ENCODE measurements at regions not wholly inside any gene's neighbourhood (a gene's known extent, or its start where the extent isn't known, plus 50 kb on each side); places are given as distances from the start of the nearest gene placed in this dataset.

DNA sequence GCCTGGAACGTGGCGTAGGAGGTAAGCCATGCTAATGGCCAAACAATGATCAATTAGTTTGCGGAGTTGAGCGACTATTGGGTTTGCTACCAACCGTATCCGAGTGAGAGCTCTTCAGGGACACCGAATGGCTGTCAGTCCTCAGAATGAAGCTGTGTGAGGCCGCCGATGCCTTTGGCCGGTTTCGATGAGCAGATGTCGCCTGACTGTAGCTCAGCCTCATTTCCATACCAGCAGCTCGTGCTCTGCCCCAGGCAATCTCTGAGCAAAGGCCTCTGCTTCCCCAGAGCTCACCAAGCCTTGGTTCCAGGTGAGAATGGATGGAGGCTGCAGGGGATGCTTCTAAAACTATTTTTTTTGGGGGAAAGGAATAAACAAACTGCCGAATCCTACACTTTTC, 111.7 kb upstream of the HS3ST4 start:
- H3K36me3 Mint-ChIP-seq = peaks cover 31% of the 10 kb centered on the region
- CTCF ChIA-PET = no interaction called here
- peaks cover 38% of the 10 kb centered on the region for H3K9me3 Mint-ChIP-seq
- no peak overlapping the region for H3K27ac Mint-ChIP-seq
- H3K4me3 Mint-ChIP-seq = no peak overlapping the region
- peaks cover 15% of the 10 kb centered on the region for H3K4me1 Mint-ChIP-seq
- no peak for TF ChIP-seq MLX (CRISPR knock-in tag; IDR thresholded peaks at IDR 0.05)
- TF ChIP-seq ELF4 (CRISPR knock-in tag; IDR thresholded peaks at IDR 0.05; ENCODE audit: low read depth) = no peak
- no peak for TF ChIP-seq JUN (CRISPR knock-in tag; IDR thresholded peaks at IDR 0.05)
- no peak for TF ChIP-seq GRHL2 (CRISPR knock-in tag; IDR thresholded peaks at IDR 0.05; ENCODE audit: insufficient replicate concordance, severe bottlenecking)
- TF ChIP-seq, protein P1, sequence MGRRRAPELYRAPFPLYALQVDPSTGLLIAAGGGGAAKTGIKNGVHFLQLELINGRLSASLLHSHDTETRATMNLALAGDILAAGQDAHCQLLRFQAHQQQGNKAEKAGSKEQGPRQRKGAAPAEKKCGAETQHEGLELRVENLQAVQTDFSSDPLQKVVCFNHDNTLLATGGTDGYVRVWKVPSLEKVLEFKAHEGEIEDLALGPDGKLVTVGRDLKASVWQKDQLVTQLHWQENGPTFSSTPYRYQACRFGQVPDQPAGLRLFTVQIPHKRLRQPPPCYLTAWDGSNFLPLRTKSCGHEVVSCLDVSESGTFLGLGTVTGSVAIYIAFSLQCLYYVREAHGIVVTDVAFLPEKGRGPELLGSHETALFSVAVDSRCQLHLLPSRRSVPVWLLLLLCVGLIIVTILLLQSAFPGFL (CRISPR knock-in tag; IDR thresholded peaks at IDR 0.05; ENCODE audit: borderline replicate concordance) = no peak
- no peak for TF ChIP-seq ZNF423 (CRISPR knock-in tag; IDR thresholded peaks at IDR 0.05)
- TF ChIP-seq ZNF121 (CRISPR knock-in tag; IDR thresholded peaks at IDR 0.05) = no peak
- no peak for TF ChIP-seq CREB1 (CRISPR knock-in tag; IDR thresholded peaks at IDR 0.05)
- TF ChIP-seq ATF6 (CRISPR knock-in tag; IDR thresholded peaks at IDR 0.05) = no peak
- TF ChIP-seq FOXK1 (CRISPR knock-in tag; IDR thresholded peaks at IDR 0.05) = no peak
- TF ChIP-seq, protein P2, sequence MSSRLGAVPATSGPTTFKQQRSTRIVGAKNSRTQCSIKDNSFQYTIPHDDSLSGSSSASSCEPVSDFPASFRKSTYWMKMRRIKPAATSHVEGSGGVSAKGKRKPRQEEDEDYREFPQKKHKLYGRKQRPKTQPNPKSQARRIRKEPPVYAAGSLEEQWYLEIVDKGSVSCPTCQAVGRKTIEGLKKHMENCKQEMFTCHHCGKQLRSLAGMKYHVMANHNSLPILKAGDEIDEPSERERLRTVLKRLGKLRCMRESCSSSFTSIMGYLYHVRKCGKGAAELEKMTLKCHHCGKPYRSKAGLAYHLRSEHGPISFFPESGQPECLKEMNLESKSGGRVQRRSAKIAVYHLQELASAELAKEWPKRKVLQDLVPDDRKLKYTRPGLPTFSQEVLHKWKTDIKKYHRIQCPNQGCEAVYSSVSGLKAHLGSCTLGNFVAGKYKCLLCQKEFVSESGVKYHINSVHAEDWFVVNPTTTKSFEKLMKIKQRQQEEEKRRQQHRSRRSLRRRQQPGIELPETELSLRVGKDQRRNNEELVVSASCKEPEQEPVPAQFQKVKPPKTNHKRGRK (CRISPR knock-in tag; IDR thresholded peaks at IDR 0.05; ENCODE audit: borderline replicate concordance) = no peak
- TF ChIP-seq, protein P3, sequence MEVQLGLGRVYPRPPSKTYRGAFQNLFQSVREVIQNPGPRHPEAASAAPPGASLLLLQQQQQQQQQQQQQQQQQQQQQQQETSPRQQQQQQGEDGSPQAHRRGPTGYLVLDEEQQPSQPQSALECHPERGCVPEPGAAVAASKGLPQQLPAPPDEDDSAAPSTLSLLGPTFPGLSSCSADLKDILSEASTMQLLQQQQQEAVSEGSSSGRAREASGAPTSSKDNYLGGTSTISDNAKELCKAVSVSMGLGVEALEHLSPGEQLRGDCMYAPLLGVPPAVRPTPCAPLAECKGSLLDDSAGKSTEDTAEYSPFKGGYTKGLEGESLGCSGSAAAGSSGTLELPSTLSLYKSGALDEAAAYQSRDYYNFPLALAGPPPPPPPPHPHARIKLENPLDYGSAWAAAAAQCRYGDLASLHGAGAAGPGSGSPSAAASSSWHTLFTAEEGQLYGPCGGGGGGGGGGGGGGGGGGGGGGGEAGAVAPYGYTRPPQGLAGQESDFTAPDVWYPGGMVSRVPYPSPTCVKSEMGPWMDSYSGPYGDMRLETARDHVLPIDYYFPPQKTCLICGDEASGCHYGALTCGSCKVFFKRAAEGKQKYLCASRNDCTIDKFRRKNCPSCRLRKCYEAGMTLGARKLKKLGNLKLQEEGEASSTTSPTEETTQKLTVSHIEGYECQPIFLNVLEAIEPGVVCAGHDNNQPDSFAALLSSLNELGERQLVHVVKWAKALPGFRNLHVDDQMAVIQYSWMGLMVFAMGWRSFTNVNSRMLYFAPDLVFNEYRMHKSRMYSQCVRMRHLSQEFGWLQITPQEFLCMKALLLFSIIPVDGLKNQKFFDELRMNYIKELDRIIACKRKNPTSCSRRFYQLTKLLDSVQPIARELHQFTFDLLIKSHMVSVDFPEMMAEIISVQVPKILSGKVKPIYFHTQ (CRISPR knock-in tag; IDR thresholded peaks at IDR 0.05) = no peak
- no peak for TF ChIP-seq NFYB (CRISPR knock-in tag; conservative IDR thresholded peaks at IDR 0.05; ENCODE audit: low read depth)
- no peak for TF ChIP-seq ATF1 (CRISPR knock-in tag; IDR thresholded peaks at IDR 0.05)
- no peak for TF ChIP-seq GTF2I (CRISPR knock-in tag; conservative IDR thresholded peaks at IDR 0.05)
- no peak for TF ChIP-seq CDX4 (CRISPR knock-in tag; IDR thresholded peaks at IDR 0.05; ENCODE audit: borderline replicate concordance)
- TF ChIP-seq FOXJ3 (CRISPR knock-in tag; IDR thresholded peaks at IDR 0.05; ENCODE audit: borderline replicate concordance) = no peak
- TF ChIP-seq TP53 (CRISPR knock-in tag; IDR thresholded peaks at IDR 0.05) = no peak
- no peak for TF ChIP-seq SP1 (CRISPR knock-in tag; conservative IDR thresholded peaks at IDR 0.05)
- peak; percentile 35; the same call in 1 of the 2 replicates for ATAC-seq
- DNase-seq (ENCODE audit: low spot score) = peak; percentile 22
- POLR2A ChIA-PET = no interaction called here
- H3K27me3 Mint-ChIP-seq (ENCODE audit: low read depth) = peaks cover 2% of the 10 kb centered on the region; the same call in 1 of the 2 replicates

Data from WTC11 (cell line).